ENCODE measurements at regions not wholly inside any gene's neighbourhood (a gene's known extent, or its start where the extent isn't known, plus 50 kb on each side); places are given as distances from the start of the nearest gene placed in this dataset.

DNA sequence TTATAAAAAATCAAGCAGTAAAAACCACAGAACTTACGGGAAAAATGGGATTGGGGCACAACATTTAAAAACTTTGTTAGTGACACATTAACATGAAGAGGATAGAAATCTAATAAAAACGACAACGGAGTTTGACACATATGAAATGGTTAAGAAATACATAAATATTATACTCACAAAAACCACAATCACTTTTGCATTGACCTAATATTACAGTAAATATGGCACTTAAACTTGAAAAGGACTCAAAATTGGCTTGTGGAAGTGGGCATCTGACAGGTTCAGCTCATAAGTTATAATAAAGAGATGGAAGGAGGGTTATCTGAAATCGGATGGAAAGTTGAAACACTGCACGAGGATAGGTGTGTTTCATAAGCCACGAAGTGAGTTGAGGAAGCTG is 523.7 kb downstream of the TFAP2B start:
- TF ChIP-seq GATA2 (IDR thresholded peaks at IDR 0.05; ENCODE audit: low read depth, low read length) (no peak), GATA3 (IDR thresholded peaks at IDR 0.05; ENCODE audit: low read depth, low read length) (no peak)

Data from SH-SY5Y (cell line).